Tibial nerve (tissue), 3 donors: ENCODE measurements at regions not wholly inside any gene's neighbourhood (a gene's known extent, or its start where the extent isn't known, plus 50 kb on each side); places are given as distances from the start of the nearest gene placed in this dataset.

Source experiments
- POLR2A ChIP-seq, 2 donors: fragments of 450-650 bp; IDR thresholded peaks; one replicate each; pipeline ENCODE4 v1.6.1; 2017; ENCODE audit warnings: antibody characterized with exemption in 2 of 2, mild to moderate bottlenecking in 2 of 2, moderate library complexity in 2 of 2
- TF ChIP-seq, protein P1 (sequence below), 5 experiments: fragments of 200-600 bp in 3 of 5; fragments of 450-650 bp in 2 of 5; sonication (generic) in 3 of 5; IDR thresholded peaks; one replicate each; pipeline ENCODE4 v1.5.1; 2016 to 2019; ENCODE audit warnings: antibody characterized with exemption in 5 of 5, mild to moderate bottlenecking in 3 of 5, moderate library complexity in 2 of 5

GRCh38 chr1:47521034-47521881 lies 83.4 kb downstream of the FOXD2 start:
- TF ChIP-seq, protein P1, sequence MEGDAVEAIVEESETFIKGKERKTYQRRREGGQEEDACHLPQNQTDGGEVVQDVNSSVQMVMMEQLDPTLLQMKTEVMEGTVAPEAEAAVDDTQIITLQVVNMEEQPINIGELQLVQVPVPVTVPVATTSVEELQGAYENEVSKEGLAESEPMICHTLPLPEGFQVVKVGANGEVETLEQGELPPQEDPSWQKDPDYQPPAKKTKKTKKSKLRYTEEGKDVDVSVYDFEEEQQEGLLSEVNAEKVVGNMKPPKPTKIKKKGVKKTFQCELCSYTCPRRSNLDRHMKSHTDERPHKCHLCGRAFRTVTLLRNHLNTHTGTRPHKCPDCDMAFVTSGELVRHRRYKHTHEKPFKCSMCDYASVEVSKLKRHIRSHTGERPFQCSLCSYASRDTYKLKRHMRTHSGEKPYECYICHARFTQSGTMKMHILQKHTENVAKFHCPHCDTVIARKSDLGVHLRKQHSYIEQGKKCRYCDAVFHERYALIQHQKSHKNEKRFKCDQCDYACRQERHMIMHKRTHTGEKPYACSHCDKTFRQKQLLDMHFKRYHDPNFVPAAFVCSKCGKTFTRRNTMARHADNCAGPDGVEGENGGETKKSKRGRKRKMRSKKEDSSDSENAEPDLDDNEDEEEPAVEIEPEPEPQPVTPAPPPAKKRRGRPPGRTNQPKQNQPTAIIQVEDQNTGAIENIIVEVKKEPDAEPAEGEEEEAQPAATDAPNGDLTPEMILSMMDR (IDR thresholded peaks at IDR 0.05): no peak
- TF ChIP-seq POLR2A (IDR thresholded peaks at IDR 0.05): no peak
